ENCODE measurements at regions not wholly inside any gene's neighbourhood (a gene's known extent, or its start where the extent isn't known, plus 50 kb on each side); places are given as distances from the start of the nearest gene placed in this dataset.

- TF ChIP-seq CTCF (IDR thresholded peaks at IDR 0.05; ENCODE audit: insufficient read depth, missing control alignments): no peak
- DNase-seq (ENCODE audit: insufficient read length, low spot score) (no peak), FAIRE-seq (no peak)
These were observed 110.7 kb upstream of the CTTNBP2NL start for GRCh38 chr1:112285316-112285715.

GRCh38 chr1:112285746-112286145 is 110.3 kb upstream of the CTTNBP2NL start:
- FAIRE-seq: no peak
- TF ChIP-seq CTCF (IDR thresholded peaks at IDR 0.05; ENCODE audit: insufficient read depth, missing control alignments): no peak

GRCh38 chr1:112296908-112297307 is 99.1 kb upstream of the CTTNBP2NL start:
- no peak for FAIRE-seq

More at GRCh38 chr1:112285746-112286145, 110.3 kb upstream of the CTTNBP2NL start:
- DNase-seq (ENCODE audit: insufficient read length, low spot score): no peak

GRCh38 chr1:112297536-112297935 is 98.5 kb upstream of the CTTNBP2NL start:
- no peak for DNase-seq (ENCODE audit: insufficient read length, low spot score)
- FAIRE-seq: no peak
- no peak for TF ChIP-seq CTCF (IDR thresholded peaks at IDR 0.05; ENCODE audit: insufficient read depth, missing control alignments)

More at GRCh38 chr1:112296908-112297307, 99.1 kb upstream of the CTTNBP2NL start:
- no peak for DNase-seq (ENCODE audit: insufficient read length, low spot score)
- no peak for TF ChIP-seq CTCF (IDR thresholded peaks at IDR 0.05; ENCODE audit: insufficient read depth, missing control alignments)

- peak; percentile 60 for TF ChIP-seq CTCF (IDR thresholded peaks at IDR 0.05; ENCODE audit: insufficient read depth, missing control alignments)
- DNase-seq (ENCODE audit: insufficient read length, low spot score): no peak
- no peak for FAIRE-seq
These were observed 97.5 kb upstream of the CTTNBP2NL start for GRCh38 chr1:112298558-112298957.

DNA sequence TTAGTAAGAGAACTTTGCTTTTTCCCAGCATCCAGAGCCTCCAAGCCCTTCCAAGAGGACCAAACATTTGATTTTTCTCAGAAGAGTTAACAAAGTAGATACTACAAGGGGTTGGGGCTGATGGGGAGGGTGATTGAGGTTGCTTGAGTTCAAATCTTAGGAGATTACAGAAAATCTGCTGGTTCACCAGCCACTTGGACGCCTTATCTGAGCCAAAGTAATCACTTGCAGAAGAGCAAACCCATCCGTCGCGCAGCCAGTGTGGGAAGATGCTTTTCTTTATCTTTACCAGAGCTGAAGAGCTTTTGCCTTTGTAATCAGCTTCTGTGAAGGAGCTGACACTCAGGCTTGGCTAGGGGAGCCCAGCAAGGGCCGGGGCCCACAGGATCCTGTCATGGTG is 91.9 kb upstream of the CTTNBP2NL start:
- DNase-seq (ENCODE audit: insufficient read length, low spot score) (no peak), FAIRE-seq (no peak)
- no peak for TF ChIP-seq CTCF (IDR thresholded peaks at IDR 0.05; ENCODE audit: insufficient read depth, missing control alignments)

DNA sequence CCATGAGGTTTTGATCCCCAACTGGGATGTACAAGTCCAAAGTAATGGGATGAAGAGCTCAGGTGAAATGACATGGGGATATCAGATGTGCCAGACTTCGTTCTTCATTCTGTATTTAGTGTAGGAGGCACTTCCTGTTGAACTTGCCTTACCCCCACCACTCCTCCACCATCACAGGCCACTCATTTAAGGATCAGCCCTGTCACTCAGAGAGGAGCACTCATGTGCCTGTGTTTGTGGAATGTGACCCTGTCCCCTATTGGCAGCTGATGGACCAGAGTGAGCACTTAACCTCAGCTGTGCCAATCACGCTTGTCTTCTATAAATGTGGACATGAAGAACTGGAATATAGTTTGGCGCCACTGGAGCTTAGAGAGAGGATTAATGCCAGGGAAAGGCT is 91.4 kb upstream of the CTTNBP2NL start:
- no peak for TF ChIP-seq CTCF (IDR thresholded peaks at IDR 0.05; ENCODE audit: insufficient read depth, missing control alignments)
- DNase-seq (ENCODE audit: insufficient read length, low spot score) (no peak), FAIRE-seq (no peak)

All from D721Med (cell line).